A172 (cell line): ENCODE measurements at regions not wholly inside any gene's neighbourhood (a gene's known extent, or its start where the extent isn't known, plus 50 kb on each side); places are given as distances from the start of the nearest gene placed in this dataset.

Experiments
- DNase-seq: peaks from one replicate; pipeline ENCODE4 v3.0.0-alpha.2; 2015; ENCODE audit warnings: low spot score

DNA sequence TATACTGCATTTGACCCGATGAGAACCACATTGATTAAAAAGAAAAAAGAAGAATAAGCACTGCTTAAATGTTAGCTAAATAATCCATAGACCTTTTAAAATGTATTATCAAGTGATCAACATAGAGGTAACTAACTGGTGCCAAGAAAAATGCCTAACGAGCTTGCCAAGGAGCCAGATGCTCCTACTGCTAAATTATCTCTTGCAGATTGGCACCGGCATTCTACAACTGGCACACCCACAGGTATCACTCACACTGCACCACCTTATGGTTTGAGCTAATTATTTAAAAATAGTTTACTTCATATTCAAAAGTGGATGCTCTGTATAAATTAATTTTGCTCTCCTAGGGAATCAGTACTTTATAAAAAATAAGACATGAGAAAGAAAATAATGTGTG, 341.6 kb upstream of the CDH7 start:
- DNase-seq, result no peak

DNA sequence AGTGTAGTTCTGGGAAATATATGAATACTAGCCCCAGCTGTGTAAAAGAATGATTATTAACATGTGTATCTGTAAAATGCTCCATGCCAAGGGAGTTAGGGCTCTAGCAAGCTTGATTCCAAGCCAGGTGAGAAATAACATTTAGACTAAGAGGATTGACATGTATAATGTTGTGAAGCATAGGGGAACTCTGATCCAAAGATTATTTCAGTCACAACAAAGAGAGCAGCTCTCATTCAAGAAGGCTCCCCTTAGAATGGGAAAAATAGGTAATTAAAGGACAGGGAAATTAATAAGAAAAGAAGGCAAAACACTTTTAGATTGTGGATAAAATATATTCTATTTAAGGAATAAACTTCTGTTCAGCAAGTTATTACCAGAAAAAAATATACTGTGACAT, 347.3 kb upstream of the CDH7 start:
- no peak for DNase-seq

DNA sequence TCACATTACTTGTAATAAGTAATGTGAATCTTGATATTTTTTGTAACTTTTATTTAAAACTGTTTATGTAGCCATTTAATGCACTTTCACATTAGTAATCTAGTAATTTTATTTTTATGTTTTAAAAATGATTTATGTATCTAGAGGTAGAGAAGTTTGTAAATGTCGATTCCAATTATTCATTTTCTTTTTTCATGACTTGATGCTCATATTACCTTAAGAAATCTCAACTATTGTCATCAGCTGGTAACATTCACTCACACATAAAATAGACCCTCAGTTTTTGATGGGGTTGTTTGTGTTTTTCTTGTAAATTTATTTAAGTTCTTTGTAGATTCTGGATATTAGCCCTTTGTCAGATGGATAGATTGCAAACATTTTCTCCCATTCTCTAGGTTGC, 351.7 kb upstream of the CDH7 start:
- no peak for DNase-seq

DNA sequence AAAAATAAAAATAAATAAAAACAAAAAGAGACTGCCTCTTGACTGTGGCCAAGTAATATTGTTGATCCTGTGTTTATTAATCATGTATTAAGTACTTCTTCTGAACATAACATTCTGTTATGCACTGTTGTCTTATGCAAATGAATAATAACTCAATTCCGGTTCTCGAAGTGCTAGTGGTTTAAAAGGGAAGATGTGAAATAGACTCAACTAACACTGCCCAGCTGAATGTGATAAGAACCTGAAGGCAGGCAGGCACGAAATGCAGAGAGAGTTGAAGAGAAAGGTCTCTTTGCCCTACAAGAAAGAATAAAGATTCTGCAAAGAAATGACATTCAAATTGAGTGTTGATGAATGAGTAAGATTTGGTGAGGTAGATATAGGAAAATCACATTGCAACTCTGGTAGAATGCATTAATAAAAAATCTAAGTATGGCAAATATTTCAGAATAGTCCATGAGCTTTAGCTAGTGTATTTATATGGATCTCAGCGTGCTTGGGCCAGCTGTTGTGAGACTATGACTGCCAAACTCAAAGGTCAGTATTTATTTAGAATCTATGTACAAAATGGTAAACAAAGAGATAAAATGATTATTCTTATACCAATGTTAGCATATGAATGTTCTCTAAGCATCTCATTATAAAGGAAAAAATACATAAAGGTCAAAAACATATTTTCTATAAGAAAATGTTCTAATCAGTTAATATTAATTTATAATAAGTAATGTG, 352.3 kb upstream of the CDH7 start:
- DNase-seq, result no peak

DNA sequence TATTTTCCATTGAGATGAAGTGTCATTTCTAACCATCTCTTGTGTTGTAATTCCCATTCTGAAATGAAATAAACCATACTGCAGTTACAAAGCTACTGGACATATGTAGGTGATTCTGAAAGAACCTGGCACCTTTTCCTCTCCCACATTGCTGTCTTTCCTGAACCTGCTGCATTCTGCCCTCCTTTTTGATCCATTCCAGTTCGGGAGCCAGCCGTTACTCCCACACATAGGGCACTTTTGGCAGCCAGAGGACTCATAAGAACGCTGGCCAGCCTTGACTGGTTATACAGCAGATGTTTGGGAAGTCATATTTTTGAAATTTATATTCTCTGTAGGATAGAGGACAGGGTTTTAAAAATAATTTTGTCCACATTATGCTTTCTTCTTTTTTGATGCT, 369.8 kb upstream of the CDH7 start:
- no peak for DNase-seq

DNA sequence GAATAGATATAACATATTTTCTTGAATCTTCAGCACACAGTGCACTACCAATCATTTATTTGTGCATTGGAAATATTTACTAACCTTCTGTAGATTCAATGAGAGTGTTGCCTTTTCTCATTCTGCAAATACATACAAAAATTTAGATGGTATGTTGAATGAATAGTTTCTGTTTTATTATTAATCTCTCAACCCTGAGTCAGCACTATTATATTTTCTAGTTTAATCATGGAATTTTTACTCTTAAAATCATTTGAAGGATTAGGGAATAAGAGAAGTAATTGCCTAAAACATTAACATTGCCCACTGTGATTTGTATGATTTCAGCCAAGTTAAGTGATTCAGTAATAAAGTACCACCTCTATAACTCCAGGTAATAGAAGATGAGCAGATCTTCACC, 370.2 kb upstream of the CDH7 start:
- DNase-seq, result no peak

DNA sequence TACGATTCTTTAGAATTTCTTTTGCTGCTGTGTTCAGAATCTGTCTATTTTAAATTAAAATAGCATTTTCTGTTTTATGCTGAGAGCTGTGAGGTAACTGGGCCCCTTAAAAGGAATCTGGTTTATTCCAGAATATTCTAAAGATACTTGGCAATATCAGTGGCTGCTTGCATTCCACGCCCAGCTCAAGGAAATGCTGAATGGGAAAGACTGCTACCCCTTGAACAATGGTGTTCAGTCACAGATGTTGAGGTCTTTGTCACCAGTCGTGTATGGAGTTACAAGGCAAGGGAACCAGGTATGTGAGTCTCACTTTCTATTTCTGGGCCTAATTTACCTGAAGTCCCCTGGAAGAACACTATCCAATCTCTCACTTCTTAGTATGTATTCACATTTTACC, 377.9 kb upstream of the CDH7 start:
- DNase-seq, result no peak

DNA sequence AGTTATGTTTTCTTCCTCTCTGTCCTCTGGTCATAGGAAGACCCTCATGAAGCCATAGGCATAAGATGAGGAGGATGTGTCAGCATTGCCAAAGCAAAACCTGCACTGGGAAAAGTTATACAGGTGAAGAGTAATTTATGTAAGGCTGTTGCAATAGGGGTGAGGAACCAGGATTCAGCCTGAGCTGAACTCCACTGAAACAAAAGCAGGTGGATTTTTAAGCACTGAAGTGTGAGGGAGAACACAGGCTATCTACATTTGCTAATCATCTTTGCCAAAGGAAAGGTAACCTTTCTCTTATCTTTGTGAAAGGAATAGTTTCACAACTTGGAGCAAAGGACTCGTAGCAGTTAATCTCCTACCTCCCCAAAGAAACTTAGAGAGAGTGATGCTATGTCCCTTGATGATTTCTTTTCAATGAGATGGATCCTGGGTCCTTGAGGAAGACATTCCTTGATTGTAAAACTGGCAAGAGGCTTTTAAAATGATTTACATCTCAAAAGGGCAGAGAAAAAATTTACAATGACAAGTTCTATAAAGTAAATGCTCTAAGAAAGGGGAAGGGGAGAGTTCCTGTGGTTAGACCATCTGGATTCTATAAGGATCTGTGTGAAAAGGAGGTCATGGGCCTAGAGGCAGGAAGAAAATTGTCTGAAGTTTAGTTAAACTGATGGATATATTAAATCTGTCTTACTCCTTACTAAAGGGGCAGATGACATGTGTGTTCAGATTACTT, 385.4 kb upstream of the CDH7 start:
- no peak for DNase-seq

DNA sequence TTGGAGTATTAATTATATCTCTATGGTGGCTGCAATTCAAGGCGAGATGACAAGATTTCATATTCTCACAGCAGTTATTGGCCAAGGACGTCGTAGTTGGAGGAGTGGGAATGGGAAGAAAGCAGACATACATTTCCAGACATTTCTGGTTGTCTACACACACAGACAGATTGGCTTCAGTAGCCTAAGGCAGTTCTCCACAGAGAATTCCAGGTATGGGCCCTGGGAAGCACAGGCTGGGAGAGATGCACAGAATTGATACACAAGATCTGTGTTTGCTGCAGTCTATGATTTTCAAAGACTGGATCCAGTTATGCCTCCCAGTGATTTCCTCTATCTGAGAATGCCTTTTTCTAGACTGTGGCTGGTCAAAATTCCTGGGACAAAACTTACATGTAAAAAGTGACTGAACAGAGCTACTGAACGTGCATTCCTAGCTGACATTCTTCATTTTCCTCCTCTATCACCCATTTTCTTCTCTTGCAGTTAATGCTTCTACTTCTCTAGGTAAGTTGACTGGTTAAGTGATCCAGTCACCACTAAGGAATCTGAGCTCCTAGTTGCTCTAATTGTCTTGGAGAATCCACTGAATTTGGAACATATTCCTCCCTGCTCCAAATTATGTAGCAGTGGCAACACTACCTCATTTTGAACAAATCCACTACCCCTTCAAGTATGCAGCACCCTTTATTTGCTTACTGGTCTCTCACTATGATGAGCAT, 386.7 kb upstream of the CDH7 start:
- peak; percentile 4 for DNase-seq

DNA sequence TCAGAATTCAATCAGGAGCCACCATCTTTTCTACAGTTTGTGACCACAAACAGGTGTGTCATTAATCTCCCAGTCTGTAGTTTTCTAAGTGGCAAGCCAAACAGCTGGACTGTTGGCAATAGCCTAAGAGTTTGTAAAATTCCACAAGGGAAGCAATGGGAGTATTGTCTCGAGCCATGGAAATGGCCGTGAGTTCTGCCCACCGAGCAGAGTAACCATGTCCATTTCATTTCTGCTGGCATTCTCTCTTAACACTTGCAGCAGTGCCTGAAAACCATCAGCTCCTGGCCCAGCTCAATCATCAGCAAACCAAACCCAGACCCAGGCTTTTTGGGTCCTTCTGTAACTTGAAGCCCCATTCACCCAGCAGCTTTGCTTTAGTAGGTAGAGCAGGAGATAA, 387.8 kb upstream of the CDH7 start:
- DNase-seq, result no peak

DNA sequence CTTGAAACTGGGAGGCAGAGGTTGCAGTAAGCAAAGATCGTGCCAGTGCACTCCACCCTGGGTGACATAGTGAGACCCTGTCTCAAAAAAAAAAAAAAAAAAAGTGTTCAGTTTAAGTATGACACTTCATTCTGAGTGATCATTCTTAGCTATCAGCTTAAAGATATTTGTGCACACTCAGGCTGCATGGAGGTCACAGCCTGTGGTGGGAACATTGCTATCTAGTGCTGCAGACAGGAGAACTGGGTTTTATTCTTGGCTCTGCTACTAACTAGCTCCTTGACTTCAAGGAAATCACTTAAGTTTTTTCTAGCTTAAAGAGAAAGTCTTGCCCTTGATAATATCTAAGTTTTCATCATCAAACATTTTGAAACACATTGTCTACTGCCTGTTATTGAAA, 391.3 kb upstream of the CDH7 start:
- DNase-seq, result no peak

DNA sequence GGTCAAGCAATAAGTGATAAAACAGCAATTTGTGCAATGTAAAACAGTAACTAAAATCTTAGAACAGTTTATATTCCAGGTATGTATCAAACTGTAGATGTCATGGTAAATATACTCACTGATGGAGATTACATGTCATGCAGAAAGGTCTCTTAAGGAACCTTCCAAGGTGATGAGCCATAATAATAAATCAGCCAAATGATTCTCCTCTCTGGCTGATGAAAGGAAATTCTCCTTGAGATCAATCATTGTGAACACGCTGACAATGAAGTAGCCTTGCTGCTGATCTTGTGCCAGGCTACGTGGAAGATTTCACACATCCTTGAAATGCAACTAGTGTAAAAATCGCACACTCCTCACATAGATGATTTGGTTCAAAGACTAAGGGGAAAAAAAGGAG, 392.5 kb upstream of the CDH7 start:
- no peak for DNase-seq

DNA sequence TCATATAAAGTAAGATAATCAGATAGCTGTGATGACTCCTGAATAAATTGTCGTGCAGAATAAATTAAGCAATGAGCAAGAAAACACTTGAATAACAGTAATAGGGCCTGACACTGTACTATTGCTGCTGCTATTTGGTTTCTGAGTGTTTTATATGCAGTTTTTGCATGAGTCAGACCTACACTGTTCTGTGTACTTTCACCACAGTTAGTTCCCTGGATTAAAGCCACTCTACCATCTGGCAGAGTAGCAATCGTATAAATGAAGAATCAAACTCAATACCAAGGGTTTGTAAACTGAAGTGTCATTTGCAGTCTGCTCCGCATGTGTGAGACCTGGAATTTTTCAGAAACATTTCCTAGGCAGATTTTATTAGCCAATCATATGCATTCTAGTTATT, 398.6 kb upstream of the CDH7 start:
- no peak for DNase-seq

DNA sequence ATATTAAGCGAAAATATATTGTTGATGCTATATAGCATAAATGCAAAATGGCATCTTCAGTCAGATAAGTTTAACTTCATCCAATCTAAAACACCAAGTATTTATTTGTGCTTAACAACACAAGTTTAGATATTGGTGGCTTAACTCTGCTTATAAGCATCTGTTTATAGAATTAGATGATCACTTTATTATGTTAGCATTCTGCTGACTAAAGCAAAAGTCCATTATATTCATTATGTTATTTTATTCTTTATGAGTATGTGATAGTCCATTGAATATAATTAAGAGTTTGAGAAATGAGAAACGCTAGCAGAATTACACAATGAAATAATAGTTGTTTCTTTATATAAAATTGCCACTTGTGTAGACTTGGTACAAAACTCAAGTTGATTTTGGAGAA, 401.2 kb upstream of the CDH7 start:
- DNase-seq, result no peak

DNA sequence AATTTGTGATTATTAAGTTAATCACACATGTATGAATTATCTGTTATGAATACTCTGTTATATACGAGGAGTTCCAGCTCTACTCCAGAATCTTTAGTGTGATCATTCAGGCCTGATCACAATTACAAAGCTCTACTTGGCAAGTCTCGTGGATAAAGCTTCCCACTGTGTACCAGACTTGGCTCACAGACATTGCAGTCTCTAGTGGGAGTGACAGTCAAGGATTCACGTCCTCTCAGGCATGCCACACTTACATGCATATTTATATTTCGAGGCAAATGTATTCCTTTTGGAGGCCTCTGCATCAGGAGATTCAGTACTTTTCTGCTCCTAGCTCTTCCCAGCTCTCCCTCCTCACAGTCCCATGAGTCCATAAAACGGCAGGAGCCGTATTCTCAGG, 403.4 kb upstream of the CDH7 start:
- DNase-seq, result no peak

DNA sequence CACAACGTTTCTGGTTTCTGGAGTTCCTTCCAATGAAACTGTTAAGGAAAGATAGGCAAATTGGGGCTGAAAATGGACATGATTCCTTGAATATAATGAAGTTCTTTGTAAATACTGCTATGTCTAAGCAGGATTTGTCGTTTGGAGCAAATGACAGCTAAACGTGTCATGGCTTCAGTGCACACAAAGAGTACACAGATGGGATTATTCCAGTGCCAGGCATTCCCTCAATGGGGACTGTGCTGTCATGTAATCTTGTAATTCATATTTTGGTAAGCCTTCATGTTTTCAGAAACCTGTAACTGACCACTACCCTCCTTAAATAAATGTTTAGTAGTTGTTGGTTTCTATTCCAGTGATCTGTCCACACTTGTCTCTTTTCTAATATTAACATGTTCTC, 404.7 kb upstream of the CDH7 start:
- DNase-seq, result no peak

DNA sequence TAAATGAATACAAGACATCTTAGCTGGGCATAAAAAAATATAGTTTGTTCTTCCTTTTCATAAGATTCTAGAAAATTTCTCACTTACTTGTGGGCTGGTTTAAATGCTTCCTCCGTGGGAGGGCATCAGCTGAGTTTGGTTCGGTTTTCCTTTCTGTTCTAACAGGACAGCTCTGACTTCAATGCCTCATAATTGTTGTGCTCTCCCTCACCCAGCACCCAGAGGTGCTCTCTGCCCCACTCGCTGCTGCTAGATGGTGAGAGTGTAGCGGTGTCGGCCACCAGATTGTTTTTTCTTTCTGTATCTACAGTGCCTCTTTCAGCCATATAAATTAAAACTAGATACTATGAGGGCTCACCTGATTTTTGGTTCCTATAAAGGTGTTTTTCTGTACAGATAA, 407.2 kb upstream of the CDH7 start:
- no peak for DNase-seq

DNA sequence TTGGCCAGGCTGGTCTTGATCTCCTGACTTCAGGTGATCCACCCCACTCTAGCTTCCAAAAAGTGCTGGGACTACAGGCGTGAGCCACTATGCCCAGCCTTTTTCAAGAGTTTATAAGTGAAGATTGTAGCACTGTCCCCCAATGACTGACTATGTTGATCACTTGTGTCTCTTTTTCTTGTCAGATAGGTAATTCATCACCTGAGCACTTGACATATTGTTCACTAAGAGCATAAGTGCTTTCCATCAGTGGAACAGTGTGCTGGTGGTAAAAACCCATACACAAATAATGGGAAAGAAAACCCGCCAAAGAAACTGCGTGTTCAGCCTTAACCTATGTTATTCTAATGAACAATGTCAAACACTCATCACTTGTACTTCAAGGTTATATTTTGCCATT, 414.4 kb upstream of the CDH7 start:
- DNase-seq, result no peak

DNA sequence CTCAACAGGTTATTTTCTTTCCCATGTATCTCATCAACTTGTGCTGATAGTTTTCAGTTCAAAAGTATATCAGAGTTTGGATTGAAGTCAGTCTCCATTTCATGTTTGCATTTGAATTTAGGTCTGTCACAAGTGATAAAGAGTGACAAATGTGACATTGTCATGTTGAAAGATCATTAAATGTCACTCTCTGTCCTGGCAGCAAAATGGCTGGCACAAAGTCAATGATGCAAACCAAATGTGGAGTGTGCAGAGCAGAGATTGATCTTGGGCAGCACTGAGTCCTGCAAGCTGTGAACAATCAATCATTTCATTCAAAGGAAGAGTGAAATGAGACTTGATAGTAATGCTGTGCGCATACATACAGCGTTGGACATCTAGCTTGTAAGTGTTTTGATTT, 421.8 kb upstream of the CDH7 start:
- DNase-seq, result no peak

DNA sequence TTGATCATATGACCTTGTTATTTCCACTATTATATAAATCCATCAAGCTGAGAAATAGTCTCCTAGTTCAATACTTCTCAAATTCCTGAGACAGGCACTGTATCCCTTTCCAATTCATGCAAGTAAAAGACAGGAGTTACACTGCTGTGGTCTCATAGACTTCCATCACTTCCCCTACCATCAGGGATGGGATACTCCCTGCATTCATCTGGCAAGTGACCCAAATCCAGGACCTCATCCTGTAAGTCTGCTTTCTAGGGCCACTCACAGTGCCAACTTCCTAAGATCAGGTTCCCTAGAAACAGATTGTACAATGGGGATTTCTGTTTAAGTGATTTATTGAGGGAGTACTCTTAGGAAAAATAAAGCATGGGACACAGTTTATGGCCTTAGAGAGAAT, 424.0 kb upstream of the CDH7 start:
- no peak for DNase-seq

DNA sequence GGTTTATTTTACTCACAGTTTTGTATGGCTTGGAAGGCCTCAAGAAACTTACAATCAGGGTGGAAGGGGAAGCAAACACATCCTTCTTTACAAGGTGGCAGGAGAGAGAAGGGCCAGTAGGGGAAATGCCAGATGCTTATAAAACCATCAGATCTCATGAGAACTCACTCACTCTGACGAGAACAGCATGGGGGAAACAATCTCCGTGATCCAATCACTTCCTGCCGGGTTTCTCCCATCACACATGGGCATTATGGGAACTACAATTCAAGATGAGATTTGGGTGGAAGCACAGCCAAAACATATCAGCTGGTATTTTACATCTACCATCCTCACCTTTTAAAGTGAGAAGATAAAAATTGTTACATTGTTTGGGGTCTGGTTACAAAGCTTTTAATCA, 427.9 kb upstream of the CDH7 start:
- no peak for DNase-seq

DNA sequence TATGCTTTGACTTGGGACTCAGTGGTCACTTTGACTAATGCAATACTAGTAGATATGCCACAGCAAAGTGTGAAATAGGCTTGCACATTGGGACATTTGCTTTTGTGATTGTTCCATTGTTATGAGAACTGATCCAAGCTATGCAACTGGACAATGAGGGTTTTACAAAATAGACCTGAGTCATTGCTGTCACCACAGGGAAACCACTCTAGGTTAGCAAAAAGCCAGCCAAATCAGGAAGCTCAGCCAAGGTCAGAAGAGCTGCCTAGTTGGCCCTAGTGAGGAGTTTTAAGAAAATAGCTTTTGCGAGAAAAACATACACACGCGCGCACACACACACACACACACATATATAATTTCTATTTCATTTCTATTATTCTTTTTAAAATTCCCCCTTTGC, 452.4 kb upstream of the CDH7 start:
- no peak for DNase-seq

DNA sequence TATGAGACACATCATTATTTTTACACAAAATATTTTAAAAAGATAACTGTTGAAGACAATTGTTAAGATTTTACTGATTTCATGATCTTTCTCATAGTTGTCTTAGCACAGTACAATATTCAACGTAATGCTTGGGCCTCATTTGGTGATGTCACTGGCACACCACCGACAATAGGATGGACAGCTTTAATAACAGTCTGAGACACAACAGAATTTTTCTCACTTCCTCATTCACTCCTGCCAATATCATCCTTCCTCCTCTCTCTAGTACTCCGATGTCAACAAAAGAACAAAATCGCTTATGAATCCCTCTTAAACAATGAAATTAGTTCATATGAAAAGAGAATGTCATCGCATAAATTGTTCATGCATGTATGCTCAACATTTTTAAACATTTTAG, 461.9 kb upstream of the CDH7 start:
- no peak for DNase-seq
